Heart left ventricle (tissue), 16 donors: ENCODE measurements at regions not wholly inside any gene's neighbourhood (a gene's known extent, or its start where the extent isn't known, plus 50 kb on each side); places are given as distances from the start of the nearest gene placed in this dataset.

ENCODE experiments used
- ATAC-seq, 4 donors: fragments of 200-7000 bp; cut with Tn5 transposase; one replicate each; pipeline ENCODE4 v1.9.1; 2020 to 2022; ENCODE audit warnings: moderate library complexity in 4 of 4, mild to moderate bottlenecking in 3 of 4, moderate number of reproducible peaks in 1 of 4
- DNase-seq, 5 donors: peaks; one replicate each; pipeline ENCODE4 v3.0.0-alpha.2; 2020
- H3K27ac ChIP-seq, 12 donors: fragments of 200-600 bp; sonication (generic) in 4 of 12; one replicate each; pipeline versions ENCODE4 v1.5.0 to v1.8.0; 2016 to 2022; ENCODE audit warnings: mild to moderate bottlenecking in 2 of 12
- H3K27me3 ChIP-seq, 9 donors: fragments of 200-600 bp; sonication (generic) in 2 of 9; one replicate each; pipeline versions ENCODE4 v1.5.1 to v1.8.0; 2016 to 2022; ENCODE audit warnings: mild to moderate bottlenecking in 3 of 9
- H3K36me3 ChIP-seq, 9 donors: fragments of 200-600 bp; sonication (generic) in 2 of 9; one replicate each; pipeline versions ENCODE4 v1.5.0 to v1.8.0; 2018 to 2022; ENCODE audit warnings: mild to moderate bottlenecking in 2 of 9
- H3K4me1 ChIP-seq, 12 donors: fragments of 200-600 bp; sonication (generic) in 4 of 12; one replicate each; pipeline versions ENCODE4 v1.5.0 to v1.8.0; 2016 to 2022; ENCODE audit warnings: mild to moderate bottlenecking in 3 of 12
- H3K4me3 ChIP-seq, 12 donors: fragments of 200-600 bp; sonication (generic) in 4 of 12; one replicate each; pipeline versions ENCODE4 v1.5.0 to v1.8.0; 2017 to 2022; ENCODE audit warnings: mild to moderate bottlenecking in 9 of 12, moderate library complexity in 4 of 12
- H3K9me3 ChIP-seq, 12 donors: fragments of 200-600 bp; sonication (generic) in 4 of 12; one replicate each; pipeline versions ENCODE4 v1.5.0 to v1.8.0; 2016 to 2022; ENCODE audit warnings: mild to moderate bottlenecking in 1 of 12
- POLR2A ChIP-seq, 2 donors: fragments of 450-650 bp; IDR thresholded peaks; one replicate each; pipeline ENCODE4 v1.6.1; 2017; ENCODE audit warnings: antibody characterized with exemption in 2 of 2, mild to moderate bottlenecking in 2 of 2, moderate library complexity in 2 of 2
- WGBS, 4 donors: extraction: QIAGEN DNeasy Blood & Tissue Kit in 2 of 4; methylation state at CpG; one replicate each; pipeline versions ENCODE4 v1.1.5 to v1.1.7; 2013 to 2018; 5-methylcytosine and 5-hydroxymethylcytosine counted together
- intact Hi-C, 10 donors: fragments of 100-400 bp; cut with DNase I; formaldehyde crosslinking; loops; one replicate each; pipeline versions ENCODE4 v1.11.1 to v1.14.2; 2022
- TF ChIP-seq, protein P1 (sequence below), 12 donors: fragments of 200-600 bp; sonication (generic) in 4 of 12; IDR thresholded peaks; one replicate each; pipeline versions ENCODE4 v1.5.0 to v1.8.0; 2018 to 2022; ENCODE audit warnings: antibody characterized with exemption in 12 of 12, mild to moderate bottlenecking in 5 of 12
- donor health status: ischemic (EF 13 %, LVEDD 7.1; RV severe dilation, severe dysfunction).
- donor health status: healthy with polysubstance abuse.
- donor health status: DM: no; HTN: yes; CAD: no.
- donor health status: DM: no; HTN: no; CAD: no.
- donor health status: ischemic (EF 25% LVEDD 6.9; RV normal size, moderate dysfunction).
- donor health status: ischemic (EF 25% LVEDD 5.7; RV mildly dilated, moderate dysfunction).
- donor health status: healthy.
- donor health status: DM: yes; HTN: yes; CAD: no.
- donor health status: ischemic (EF 35%, LVEDD 5.7; RV mildly dilated, moderate dysfunction).
- donor health status: nonischemic (EF 11% LVEDD 7.7; RV severe dilation, severe dysfunction).
- donor health status: DM: yes; HTN: yes; CAD: no.
- donor health status: PGD.
- donor health status: ischemic (EF 29% LVEDD 5.4; RV normal size, mild dysfunction).
- donor health status: nonischemic (EF 23%, LVEDD 6.1; RV moderate dilation, normal function).

GRCh38 chr20:6466075-6466810 is 301.2 kb upstream of the BMP2 start:
- DNase-seq, result no peak

GRCh38 chr20:6450841-6451240 is 316.6 kb upstream of the BMP2 start:
- Histone ChIP-seq H3K4me3 (no peak overlapping the region), H3K9me3 (no peaks in the 10 kb centered on the region), H3K27me3 (no peaks in the 10 kb centered on the region), H3K4me1 (no peaks in the 10 kb centered on the region), H3K27ac (no peak overlapping the region), H3K36me3 (no peaks in the 10 kb centered on the region)
- intact Hi-C loops, result no loop called here
- WGBS, 4 donors, result 78 to 97% (median 82%) methylated on average over 4 of the region's 4 CpGs
- no peak for ATAC-seq
- TF ChIP-seq, protein P1, sequence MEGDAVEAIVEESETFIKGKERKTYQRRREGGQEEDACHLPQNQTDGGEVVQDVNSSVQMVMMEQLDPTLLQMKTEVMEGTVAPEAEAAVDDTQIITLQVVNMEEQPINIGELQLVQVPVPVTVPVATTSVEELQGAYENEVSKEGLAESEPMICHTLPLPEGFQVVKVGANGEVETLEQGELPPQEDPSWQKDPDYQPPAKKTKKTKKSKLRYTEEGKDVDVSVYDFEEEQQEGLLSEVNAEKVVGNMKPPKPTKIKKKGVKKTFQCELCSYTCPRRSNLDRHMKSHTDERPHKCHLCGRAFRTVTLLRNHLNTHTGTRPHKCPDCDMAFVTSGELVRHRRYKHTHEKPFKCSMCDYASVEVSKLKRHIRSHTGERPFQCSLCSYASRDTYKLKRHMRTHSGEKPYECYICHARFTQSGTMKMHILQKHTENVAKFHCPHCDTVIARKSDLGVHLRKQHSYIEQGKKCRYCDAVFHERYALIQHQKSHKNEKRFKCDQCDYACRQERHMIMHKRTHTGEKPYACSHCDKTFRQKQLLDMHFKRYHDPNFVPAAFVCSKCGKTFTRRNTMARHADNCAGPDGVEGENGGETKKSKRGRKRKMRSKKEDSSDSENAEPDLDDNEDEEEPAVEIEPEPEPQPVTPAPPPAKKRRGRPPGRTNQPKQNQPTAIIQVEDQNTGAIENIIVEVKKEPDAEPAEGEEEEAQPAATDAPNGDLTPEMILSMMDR (IDR thresholded peaks at IDR 0.05), result no peak
- TF ChIP-seq POLR2A (IDR thresholded peaks at IDR 0.05), result no peak
- no peak for DNase-seq

More at GRCh38 chr20:6466075-6466810, 301.2 kb upstream of the BMP2 start:
- Histone ChIP-seq H3K27ac (no peak overlapping the region), H3K4me1 (no peaks in the 10 kb centered on the region), H3K27me3 (no peaks in the 10 kb centered on the region), H3K36me3 (no peaks in the 10 kb centered on the region), H3K9me3 (no peaks in the 10 kb centered on the region), H3K4me3 (no peak overlapping the region)
- intact Hi-C loops, result no loop called here
- TF ChIP-seq, protein P1 (IDR thresholded peaks at IDR 0.05), result no peak
- no peak for TF ChIP-seq POLR2A (IDR thresholded peaks at IDR 0.05)
- 77 to 87% (median 82%) methylated on average over 6 of the region's 6 CpGs for WGBS, 4 donors
- ATAC-seq, result no peak

- ATAC-seq, result no peak
- intact Hi-C loops, result no loop called here
- Histone ChIP-seq H3K9me3 (peaks cover 0 to 7% (median 0%) of the 10 kb centered on the region in 12 donors), H3K4me3 (no peak overlapping the region), H3K27me3 (no peaks in the 10 kb centered on the region), H3K36me3 (no peaks in the 10 kb centered on the region), H3K27ac (no peak overlapping the region), H3K4me1 (peaks cover 0 to 5% (median 0%) of the 10 kb centered on the region in 12 donors)
- WGBS, 4 donors, result 74 to 90% (median 83%) methylated on average over 5 of the region's 5 CpGs
- TF ChIP-seq, protein P1 (IDR thresholded peaks at IDR 0.05), result no peak
- no peak for DNase-seq
Measured at GRCh38 chr20:6440443-6440799, 317.6 kb upstream of the FERMT1 start.

- ATAC-seq, result no peak
- 41 to 54% (median 46%) methylated on average over 3 of the region's 3 CpGs for WGBS, 4 donors
- no peak for DNase-seq
- Histone ChIP-seq H3K27ac (no peak overlapping the region), H3K9me3 (peaks cover 0 to 7% (median 0%) of the 10 kb centered on the region in 12 donors), H3K27me3 (no peaks in the 10 kb centered on the region), H3K4me1 (peaks cover 0 to 5% (median 0%) of the 10 kb centered on the region in 12 donors), H3K36me3 (no peaks in the 10 kb centered on the region), H3K4me3 (no peak overlapping the region)
- TF ChIP-seq, protein P1 (IDR thresholded peaks at IDR 0.05), result no peak
- no peak for TF ChIP-seq POLR2A (IDR thresholded peaks at IDR 0.05)
- intact Hi-C loops, result no loop called here
Measured at GRCh38 chr20:6439737-6440442, 317.1 kb upstream of the FERMT1 start.
